ENCODE measurements at regions not wholly inside any gene's neighbourhood (a gene's known extent, or its start where the extent isn't known, plus 50 kb on each side); places are given as distances from the start of the nearest gene placed in this dataset.

- Histone ChIP-seq H3K4me3 (ENCODE audit: low read depth in 1 of 2, low read length in 2 of 2) (no peak overlapping the region), H3K4me1 (ENCODE audit: insufficient read depth, low read length) (no peaks in the 10 kb centered on the region), H4K20me1 (ENCODE audit: insufficient read depth, low read length) (no peaks in the 10 kb centered on the region), H3K9ac (ENCODE audit: low read depth, low read length) (no peak overlapping the region), H2AFZ (ENCODE audit: low read depth, low read length) (no peak overlapping the region), H3K27me3 (ENCODE audit: insufficient read depth, low read length, poor library complexity) (no peaks in the 10 kb centered on the region), H3K27ac (ENCODE audit: low read length) (no peak overlapping the region), H3K4me2 (ENCODE audit: insufficient read depth, low read length) (no peak overlapping the region), H3K36me3 (ENCODE audit: insufficient read depth, low read length) (no peaks in the 10 kb centered on the region), H3K79me2 (ENCODE audit: insufficient read depth, low read length) (no peaks in the 10 kb centered on the region), H3K9me3 (ENCODE audit: insufficient read depth, low read length, severe bottlenecking) (no peaks in the 10 kb centered on the region)
- ATAC-seq (ENCODE audit: insufficient read depth, low read depth) (no peak), DNase-seq (no peak)
- no peak for TF ChIP-seq CTCF (IDR thresholded peaks at IDR 0.05; ENCODE audit: borderline replicate concordance, extremely low read depth, low read length, poor library complexity, severe bottlenecking)
- no peak for TF ChIP-seq EZH2 (IDR thresholded peaks at IDR 0.05; ENCODE audit: borderline replicate concordance, low read depth, low read length, severe bottlenecking)
Measured at GRCh38 chr15:36362509-36362915, 216.9 kb upstream of the CDIN1 start.

- TF ChIP-seq EZH2 (IDR thresholded peaks at IDR 0.05; ENCODE audit: borderline replicate concordance, low read depth, low read length, severe bottlenecking) (no peak), CTCF (IDR thresholded peaks at IDR 0.05; ENCODE audit: borderline replicate concordance, extremely low read depth, low read length, poor library complexity, severe bottlenecking) (no peak)
- no peaks in the 10 kb centered on the region for H4K20me1 ChIP-seq (ENCODE audit: insufficient read depth, low read length)
- H3K4me3 ChIP-seq (ENCODE audit: low read depth in 1 of 2, low read length in 2 of 2), result no peak overlapping the region
- no peak overlapping the region for H3K4me2 ChIP-seq (ENCODE audit: insufficient read depth, low read length)
- H3K9me3 ChIP-seq (ENCODE audit: insufficient read depth, low read length, severe bottlenecking), result no peaks in the 10 kb centered on the region
- no peaks in the 10 kb centered on the region for H3K27me3 ChIP-seq (ENCODE audit: insufficient read depth, low read length, poor library complexity)
- H2AFZ ChIP-seq (ENCODE audit: low read depth, low read length), result no peak overlapping the region
- no peak overlapping the region for H3K27ac ChIP-seq (ENCODE audit: low read length)
- no peak for ATAC-seq (ENCODE audit: insufficient read depth, low read depth)
- no peak overlapping the region for H3K9ac ChIP-seq (ENCODE audit: low read depth, low read length)
- H3K4me1 ChIP-seq (ENCODE audit: insufficient read depth, low read length), result no peaks in the 10 kb centered on the region
- DNase-seq, result no peak
- H3K36me3 ChIP-seq (ENCODE audit: insufficient read depth, low read length), result no peaks in the 10 kb centered on the region
- H3K79me2 ChIP-seq (ENCODE audit: insufficient read depth, low read length), result no peaks in the 10 kb centered on the region
Measured at GRCh38 chr15:36363335-36363734, 216.1 kb upstream of the CDIN1 start.

GRCh38 chr15:36364377-36364776, 215.0 kb upstream of the CDIN1 start:
- TF ChIP-seq EZH2 (IDR thresholded peaks at IDR 0.05; ENCODE audit: borderline replicate concordance, low read depth, low read length, severe bottlenecking) (no peak), CTCF (IDR thresholded peaks at IDR 0.05; ENCODE audit: borderline replicate concordance, extremely low read depth, low read length, poor library complexity, severe bottlenecking) (no peak)
- Histone ChIP-seq H3K4me1 (ENCODE audit: insufficient read depth, low read length) (no peaks in the 10 kb centered on the region), H3K9me3 (ENCODE audit: insufficient read depth, low read length, severe bottlenecking) (no peaks in the 10 kb centered on the region), H4K20me1 (ENCODE audit: insufficient read depth, low read length) (no peaks in the 10 kb centered on the region), H3K9ac (ENCODE audit: low read depth, low read length) (no peak overlapping the region), H3K4me3 (ENCODE audit: low read depth in 1 of 2, low read length in 2 of 2) (no peak overlapping the region), H3K36me3 (ENCODE audit: insufficient read depth, low read length) (no peaks in the 10 kb centered on the region), H3K27me3 (ENCODE audit: insufficient read depth, low read length, poor library complexity) (no peaks in the 10 kb centered on the region), H3K4me2 (ENCODE audit: insufficient read depth, low read length) (no peak overlapping the region), H2AFZ (ENCODE audit: low read depth, low read length) (no peak overlapping the region), H3K79me2 (ENCODE audit: insufficient read depth, low read length) (no peaks in the 10 kb centered on the region), H3K27ac (ENCODE audit: low read length) (no peak overlapping the region)
- no peak for DNase-seq
- ATAC-seq (ENCODE audit: insufficient read depth, low read depth), result no peak

DNA sequence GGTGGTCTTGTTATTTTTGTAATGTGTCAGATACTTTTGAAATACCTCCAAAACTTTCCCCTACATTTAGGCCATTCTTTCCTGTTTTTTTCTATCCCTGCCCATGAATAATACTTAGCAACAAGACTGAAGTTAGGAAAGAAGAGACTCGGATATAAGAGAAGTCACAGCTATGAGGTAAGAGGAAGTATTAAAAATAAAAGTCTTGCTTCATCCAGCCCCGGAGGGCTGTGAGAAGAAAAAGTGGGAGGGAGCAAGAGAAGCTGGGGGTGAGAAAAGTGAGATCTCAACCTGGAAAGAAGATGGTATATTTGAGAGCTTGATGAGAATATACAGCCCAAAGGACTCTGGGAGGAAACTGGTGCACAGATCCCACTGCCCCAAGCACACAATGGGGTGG, 213.5 kb upstream of the CDIN1 start:
- Histone ChIP-seq H3K4me3 (ENCODE audit: low read depth in 1 of 2, low read length in 2 of 2) (no peak overlapping the region), H3K79me2 (ENCODE audit: insufficient read depth, low read length) (no peaks in the 10 kb centered on the region), H3K4me2 (ENCODE audit: insufficient read depth, low read length) (no peak overlapping the region), H3K36me3 (ENCODE audit: insufficient read depth, low read length) (no peaks in the 10 kb centered on the region), H3K9me3 (ENCODE audit: insufficient read depth, low read length, severe bottlenecking) (no peaks in the 10 kb centered on the region), H3K27me3 (ENCODE audit: insufficient read depth, low read length, poor library complexity) (no peaks in the 10 kb centered on the region), H3K4me1 (ENCODE audit: insufficient read depth, low read length) (no peaks in the 10 kb centered on the region), H2AFZ (ENCODE audit: low read depth, low read length) (no peak overlapping the region), H3K27ac (ENCODE audit: low read length) (no peak overlapping the region), H4K20me1 (ENCODE audit: insufficient read depth, low read length) (no peaks in the 10 kb centered on the region), H3K9ac (ENCODE audit: low read depth, low read length) (no peak overlapping the region)
- no peak for TF ChIP-seq EZH2 (IDR thresholded peaks at IDR 0.05; ENCODE audit: borderline replicate concordance, low read depth, low read length, severe bottlenecking)
- TF ChIP-seq CTCF (IDR thresholded peaks at IDR 0.05; ENCODE audit: borderline replicate concordance, extremely low read depth, low read length, poor library complexity, severe bottlenecking), result no peak
- no peak for ATAC-seq (ENCODE audit: insufficient read depth, low read depth)
- no peak for DNase-seq

Data from DND-41 (cell line).